ENCODE measurements at regions not wholly inside any gene's neighbourhood (a gene's known extent, or its start where the extent isn't known, plus 50 kb on each side); places are given as distances from the start of the nearest gene placed in this dataset.
"Not testable (repeated sequence)": the region's sequence is repeated elsewhere in the genome, so short reads cannot be mapped to it uniquely, and the experiment has no call there.

GRCh38 chr13:55984026-55984425 lies 1156.7 kb upstream of the PRR20A start:
- not testable (repeated sequence) for TF ChIP-seq OSR1 (CRISPR knock-in tag; IDR thresholded peaks at IDR 0.05); ZFP30 (CRISPR knock-in tag; IDR thresholded peaks at IDR 0.05); ESRRG (CRISPR knock-in tag; IDR thresholded peaks at IDR 0.05); BACH2 (CRISPR knock-in tag; IDR thresholded peaks at IDR 0.05; ENCODE audit: borderline replicate concordance)
